Transverse colon (tissue), 4 donors: ENCODE measurements at regions not wholly inside any gene's neighbourhood (a gene's known extent, or its start where the extent isn't known, plus 50 kb on each side); places are given as distances from the start of the nearest gene placed in this dataset.

ENCODE experiments used
- DNase-seq: peaks from one replicate; pipeline ENCODE4 v3.0.0-alpha.2; 2019
- H3K27ac ChIP-seq, 4 donors: fragments of 200-600 bp; sonication (generic); 2 replicates each; pipeline ENCODE4 v1.5.1; 2016 to 2018; ENCODE audit warnings: inconsistent platforms in 4 of 4
- H3K27me3 ChIP-seq: fragments of 200-600 bp; sonication (generic); 2 replicates; pipeline ENCODE4 v1.5.1; 2017; ENCODE audit warnings: inconsistent platforms
- H3K36me3 ChIP-seq, 4 donors: fragments of 200-600 bp; sonication (generic); 2 replicates each; pipeline ENCODE4 v1.5.1; 2017 to 2019; ENCODE audit warnings: inconsistent platforms in 4 of 4
- H3K4me1 ChIP-seq, 4 donors: fragments of 200-600 bp; sonication (generic); 2 replicates each; pipeline ENCODE4 v1.5.1; 2017 to 2020; ENCODE audit warnings: inconsistent platforms in 4 of 4
- H3K4me3 ChIP-seq, 4 donors: fragments of 200-600 bp; sonication (generic); 1 replicate in 1 of 4; 2 replicates in 3 of 4; pipeline versions ENCODE4 v1.5.1 to v1.6.1; 2017 to 2019; ENCODE audit warnings: inconsistent platforms in 4 of 4
- H3K9me3 ChIP-seq, 2 donors: fragments of 200-600 bp; sonication (generic); 2 replicates each; pipeline ENCODE4 v1.5.1; 2017 to 2019; ENCODE audit warnings: inconsistent platforms in 2 of 2
- CTCF ChIP-seq, 5 experiments: fragments of 200-600 bp in 3 of 5; fragments of 450-650 bp in 2 of 5; sonication (generic) in 3 of 5; IDR thresholded peaks; 1 replicate in 2 of 5; 2 replicates in 3 of 5; pipeline ENCODE4 v1.5.1; 2016 to 2017; ENCODE audit warnings: antibody characterized with exemption in 5 of 5, inconsistent platforms in 3 of 5, mild to moderate bottlenecking in 2 of 5, moderate library complexity in 1 of 5
- EP300 ChIP-seq: sonication (generic); formaldehyde crosslinking; IDR thresholded peaks from one replicate; pipeline ENCODE4 v1.6.1; 2017; ENCODE audit warnings: antibody characterized with exemption, low read depth
- POLR2A ChIP-seq: fragments of 450-650 bp; IDR thresholded peaks from one replicate; pipeline ENCODE4 v1.6.1; 2016; ENCODE audit warnings: antibody characterized with exemption, mild to moderate bottlenecking, moderate library complexity
- POLR2AphosphoS5 ChIP-seq, 3 donors: sonication (generic); formaldehyde crosslinking; IDR thresholded peaks; one replicate each; pipeline ENCODE4 v1.6.1; 2016; ENCODE audit warnings: antibody characterized with exemption in 3 of 3
- WGBS, 2 donors: methylation state at CpG; one replicate each; pipeline ENCODE4 v1.1.5; 2018; ENCODE audit warnings: low coverage in 1 of 2; 5-methylcytosine and 5-hydroxymethylcytosine counted together
- in situ Hi-C, 4 donors: fragments of 200-750 bp; cut with MboI; loops; one replicate each; pipeline versions ENCODE4 v1.15.0 to v1.15.1; 2017; ENCODE audit warnings: low sequenced_read_pairs in 3 of 4, low pct_ligation_motif_present in 1 of 4, low pct_unique_long_range_greater_than_20kb in 1 of 4
- intact Hi-C: fragments of 100-400 bp; cut with DNase I; formaldehyde crosslinking; loops from one replicate; pipeline ENCODE4 v1.15.1; 2023; ENCODE audit warnings: low total_unique reads

GRCh38 chr2:82342356-82342755 lies 2037.8 kb upstream of the LRRTM1 start:
- in situ Hi-C loops, result no loop called here
- no peak for TF ChIP-seq CTCF (IDR thresholded peaks at IDR 0.05)
- no peak for TF ChIP-seq EP300
- TF ChIP-seq POLR2AphosphoS5 (IDR thresholded peaks at IDR 0.05), result no peak
- TF ChIP-seq POLR2A, result no peak
- 78 to 80% methylated on average over 3 of the region's 3 CpGs for WGBS, 2 donors
- intact Hi-C loops, result no loop called here
- no peaks in the 10 kb centered on the region for H3K36me3 ChIP-seq
- H3K27ac ChIP-seq, result no peak overlapping the region
- H3K27me3 ChIP-seq, result no peaks in the 10 kb centered on the region
- no peaks in the 10 kb centered on the region for H3K4me1 ChIP-seq
- H3K4me3 ChIP-seq, result no peak overlapping the region
- H3K9me3 ChIP-seq, result no peaks in the 10 kb centered on the region
- no peak for DNase-seq

DNA sequence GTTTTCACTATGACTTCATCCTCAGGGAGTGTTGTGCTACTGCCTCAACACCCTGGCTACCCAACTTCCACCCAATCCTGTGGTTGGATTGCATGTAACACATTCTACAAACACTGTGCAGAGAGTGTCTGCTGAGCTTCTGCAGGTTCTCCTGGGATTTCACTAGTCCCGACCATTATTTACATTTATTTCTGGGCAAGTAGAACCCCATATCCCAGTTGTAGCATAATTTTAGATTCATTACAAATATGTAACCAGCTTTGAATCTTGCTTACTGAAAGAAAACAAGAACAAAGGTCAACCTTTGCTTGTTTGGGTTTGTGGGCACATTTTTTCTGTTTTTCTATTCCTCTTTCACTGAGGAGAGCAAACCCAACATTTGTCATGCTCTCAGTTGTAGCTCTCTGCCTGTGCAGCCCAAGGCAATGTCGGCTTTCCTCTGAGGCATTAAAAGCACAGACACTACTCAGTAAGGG lies 2036.1 kb upstream of the LRRTM1 start:
- no peak for DNase-seq
- no peak for TF ChIP-seq EP300
- TF ChIP-seq POLR2AphosphoS5 (IDR thresholded peaks at IDR 0.05), result no peak
- no peak for TF ChIP-seq CTCF (IDR thresholded peaks at IDR 0.05)
- no peak for TF ChIP-seq POLR2A
- intact Hi-C loops (no loop called here), in situ Hi-C loops (no loop called here)
- Histone ChIP-seq H3K27ac (no peak overlapping the region), H3K36me3 (no peaks in the 10 kb centered on the region), H3K9me3 (no peaks in the 10 kb centered on the region), H3K27me3 (no peaks in the 10 kb centered on the region), H3K4me1 (no peaks in the 10 kb centered on the region), H3K4me3 (no peak overlapping the region)
- 66 to 67% methylated on average over 2 of the region's 2 CpGs for WGBS, 2 donors

DNA sequence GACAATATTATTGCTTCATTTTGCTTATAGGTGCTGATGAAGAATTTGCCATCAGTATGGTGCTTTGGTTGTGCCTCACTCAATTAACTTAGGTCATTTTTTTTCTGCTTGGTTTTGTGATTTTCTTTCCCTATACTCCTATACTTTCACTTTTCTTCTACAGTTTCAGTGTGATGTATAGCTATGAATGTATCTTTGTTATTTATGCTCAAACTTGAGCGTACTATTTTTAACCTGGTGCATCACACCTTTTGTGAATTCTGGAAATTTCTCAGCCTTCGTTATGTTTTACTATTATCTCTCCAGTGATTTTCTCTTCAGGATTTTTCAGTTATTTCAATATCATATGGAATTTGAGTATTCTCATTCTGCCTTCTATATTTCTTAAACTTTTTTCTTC lies 2035.3 kb upstream of the LRRTM1 start:
- in situ Hi-C loops, result no loop called here
- Histone ChIP-seq H3K4me1 (no peaks in the 10 kb centered on the region), H3K27ac (no peak overlapping the region), H3K27me3 (no peaks in the 10 kb centered on the region), H3K9me3 (no peaks in the 10 kb centered on the region), H3K4me3 (no peak overlapping the region), H3K36me3 (no peaks in the 10 kb centered on the region)
- TF ChIP-seq EP300 (no peak), POLR2A (no peak), CTCF (IDR thresholded peaks at IDR 0.05) (no peak), POLR2AphosphoS5 (IDR thresholded peaks at IDR 0.05) (no peak)
- DNase-seq, result no peak
- intact Hi-C loops, result no loop called here
- WGBS, 2 donors, result 87 to 96% methylated on average over 2 of the region's 2 CpGs

- intact Hi-C loops (no loop called here), in situ Hi-C loops (no loop called here)
- no peaks in the 10 kb centered on the region for H3K9me3 ChIP-seq
- H3K4me3 ChIP-seq, result no peak overlapping the region
- no peaks in the 10 kb centered on the region for H3K27me3 ChIP-seq
- no peaks in the 10 kb centered on the region for H3K4me1 ChIP-seq
- TF ChIP-seq EP300 (no peak), CTCF (IDR thresholded peaks at IDR 0.05) (no peak), POLR2A (no peak), POLR2AphosphoS5 (IDR thresholded peaks at IDR 0.05) (no peak)
- 71 to 88% methylated on average over 6 to 9 of the region's 9 CpGs for WGBS, 2 donors
- no peak for DNase-seq
- no peak overlapping the region for H3K27ac ChIP-seq
- no peaks in the 10 kb centered on the region for H3K36me3 ChIP-seq
These were observed 2029.1 kb upstream of the LRRTM1 start for GRCh38 chr2:82333697-82334096.
